AG04450 (cell line): ENCODE measurements at regions not wholly inside any gene's neighbourhood (a gene's known extent, or its start where the extent isn't known, plus 50 kb on each side); places are given as distances from the start of the nearest gene placed in this dataset.
"Not testable (repeated sequence)": the region's sequence is repeated elsewhere in the genome, so short reads cannot be mapped to it uniquely, and the experiment has no call there.

ENCODE experiments used
- CTCF ChIA-PET: fragments of 300-600, 350-600 bp; formaldehyde crosslinking; extraction: SDS; loops from one replicate; lab custom pipeline; 2022; ENCODE audit warnings: antibody characterized with exemption, inconsistent platforms; lab: Charles Lee
- POLR2A ChIA-PET: fragments of 350-600 bp; formaldehyde crosslinking; extraction: SDS; loops from one replicate; lab custom pipeline; 2021; ENCODE audit warnings: antibody characterized with exemption, inconsistent platforms; lab: Yijun Ruan, JAX
- DNase-seq: peaks from one replicate; pipeline ENCODE4 v3.0.0-alpha.2; 2011; ENCODE audit warnings: low read depth, low spot score
- H3K27ac ChIP-seq: one replicate; pipeline ENCODE4 v1.5.1; 2012; ENCODE audit warnings: low read depth, low read length, control low read depth
- H3K27me3 ChIP-seq: one replicate; pipeline ENCODE4 v1.6.0; 2012; ENCODE audit warnings: low read length; ENCODE audit not compliant: control insufficient read depth, insufficient read depth
- H3K4me3 ChIP-seq: 2 replicates; pipeline ENCODE4 v1.5.1; 2011; ENCODE audit warnings: mild to moderate bottlenecking, low read depth, low read length, control low read depth
- H3K9me3 ChIP-seq: 2 replicates; pipeline ENCODE4 v1.5.1; 2012; ENCODE audit warnings: low read length; ENCODE audit not compliant: control insufficient read depth, insufficient read depth
- CTCF ChIP-seq: IDR thresholded peaks from 2 replicates; pipeline ENCODE4 v1.5.1; 2011; ENCODE audit warnings: low read depth, low read length, control low read depth, inconsistent platforms

- H3K4me3 ChIP-seq = no peak overlapping the region
- CTCF ChIA-PET = no interaction called here
- POLR2A ChIA-PET = no interaction called here
- no peak overlapping the region for H3K27ac ChIP-seq
- H3K9me3 ChIP-seq = no peaks in the 10 kb centered on the region
- no peaks in the 10 kb centered on the region for H3K27me3 ChIP-seq
- no peak for TF ChIP-seq CTCF
- no peak for DNase-seq
Observed at GRCh38 chr6:19571176-19571575, 266.0 kb upstream of the ID4 start.

GRCh38 chr6:19578481-19578880 is 258.7 kb upstream of the ID4 start:
- no peak for DNase-seq
- no peaks in the 10 kb centered on the region for H3K27me3 ChIP-seq

GRCh38 chr6:19584207-19584606 is 253.0 kb upstream of the ID4 start:
- H3K4me3 ChIP-seq, CTCF ChIA-PET, H3K9me3 ChIP-seq, H3K27ac ChIP-seq, H3K27me3 ChIP-seq, POLR2A ChIA-PET, DNase-seq: not testable (repeated sequence)

More at GRCh38 chr6:19578481-19578880, 258.7 kb upstream of the ID4 start:
- Histone ChIP-seq H3K27ac (no peak overlapping the region), H3K9me3 (no peaks in the 10 kb centered on the region), H3K4me3 (no peak overlapping the region)
- POLR2A ChIA-PET = no interaction called here
- TF ChIP-seq CTCF = no peak
- CTCF ChIA-PET = no interaction called here

- no peak for DNase-seq
- TF ChIP-seq CTCF = no peak
- ChIA-PET POLR2A (no interaction called here), CTCF (no interaction called here)
- Histone ChIP-seq H3K4me3 (no peak overlapping the region), H3K9me3 (no peaks in the 10 kb centered on the region), H3K27ac (no peak overlapping the region), H3K27me3 (no peaks in the 10 kb centered on the region)
Observed at GRCh38 chr6:19587238-19587942, 249.8 kb upstream of the ID4 start.

- no peak overlapping the region for H3K4me3 ChIP-seq
- no peak overlapping the region for H3K27ac ChIP-seq
- ChIA-PET POLR2A (no interaction called here), CTCF (no interaction called here)
- no peaks in the 10 kb centered on the region for H3K27me3 ChIP-seq
- no peak for DNase-seq
- TF ChIP-seq CTCF = no peak
- H3K9me3 ChIP-seq = no peaks in the 10 kb centered on the region
Observed at GRCh38 chr6:19590501-19591131, 246.6 kb upstream of the ID4 start.
